ENCODE measurements at regions not wholly inside any gene's neighbourhood (a gene's known extent, or its start where the extent isn't known, plus 50 kb on each side); places are given as distances from the start of the nearest gene placed in this dataset.

GRCh38 chr9:107688728-107689127, 199.2 kb upstream of the KLF4 start:
- no peak for DNase-seq (ENCODE audit: low spot score)

GRCh38 chr9:107685901-107686300, 196.3 kb upstream of the KLF4 start:
- no peak for DNase-seq (ENCODE audit: low spot score)

GRCh38 chr9:107685376-107685775, 195.8 kb upstream of the KLF4 start:
- DNase-seq (ENCODE audit: low spot score) = no peak

GRCh38 chr9:107684224-107684623, 194.7 kb upstream of the KLF4 start:
- DNase-seq (ENCODE audit: low spot score) = no peak

GRCh38 chr9:107683566-107683965, 194.0 kb upstream of the KLF4 start:
- no peak for DNase-seq (ENCODE audit: low spot score)

- no peak for DNase-seq (ENCODE audit: low spot score)
Observed at GRCh38 chr9:107681988-107682387, 192.4 kb upstream of the KLF4 start.

GRCh38 chr9:107675351-107676259, 186.0 kb upstream of the KLF4 start:
- no peak for DNase-seq (ENCODE audit: low spot score)

GRCh38 chr9:107674721-107675277, 185.2 kb upstream of the KLF4 start:
- DNase-seq (ENCODE audit: low spot score) = no peak

GRCh38 chr9:107673861-107674720, 184.5 kb upstream of the KLF4 start:
- DNase-seq (ENCODE audit: low spot score) = no peak

GRCh38 chr9:107671588-107671987, 182.0 kb upstream of the KLF4 start:
- DNase-seq (ENCODE audit: low spot score) = no peak

GRCh38 chr9:107669422-107669821, 179.9 kb upstream of the KLF4 start:
- DNase-seq (ENCODE audit: low spot score) = no peak

- DNase-seq (ENCODE audit: low spot score) = peak; percentile 40
Observed at GRCh38 chr9:107667231-107668070, 177.9 kb upstream of the KLF4 start.

- no peak for DNase-seq (ENCODE audit: low spot score)
Observed at GRCh38 chr9:107665057-107665456, 175.5 kb upstream of the KLF4 start.

GRCh38 chr9:107660976-107661375, 171.4 kb upstream of the KLF4 start:
- no peak for DNase-seq (ENCODE audit: low spot score)

- no peak for DNase-seq (ENCODE audit: low spot score)
Observed at GRCh38 chr9:107653263-107653821, 163.8 kb upstream of the KLF4 start.

GRCh38 chr9:107650995-107651394, 161.4 kb upstream of the KLF4 start:
- DNase-seq (ENCODE audit: low spot score) = no peak

GRCh38 chr9:107650321-107650720, 160.8 kb upstream of the KLF4 start:
- no peak for DNase-seq (ENCODE audit: low spot score)

GRCh38 chr9:107648153-107648715, 158.7 kb upstream of the KLF4 start:
- no peak for DNase-seq (ENCODE audit: low spot score)

- DNase-seq (ENCODE audit: low spot score) = no peak
Observed at GRCh38 chr9:107647611-107648010, 158.0 kb upstream of the KLF4 start.

- DNase-seq (ENCODE audit: low spot score) = no peak
Observed at GRCh38 chr9:107647141-107647540, 157.6 kb upstream of the KLF4 start.

GRCh38 chr9:107645464-107645833, 155.9 kb upstream of the KLF4 start:
- DNase-seq (ENCODE audit: low spot score) = no peak

All from kidney capillary endothelial cell (primary cell).